ENCODE measurements at regions not wholly inside any gene's neighbourhood (a gene's known extent, or its start where the extent isn't known, plus 50 kb on each side); places are given as distances from the start of the nearest gene placed in this dataset.

DNA sequence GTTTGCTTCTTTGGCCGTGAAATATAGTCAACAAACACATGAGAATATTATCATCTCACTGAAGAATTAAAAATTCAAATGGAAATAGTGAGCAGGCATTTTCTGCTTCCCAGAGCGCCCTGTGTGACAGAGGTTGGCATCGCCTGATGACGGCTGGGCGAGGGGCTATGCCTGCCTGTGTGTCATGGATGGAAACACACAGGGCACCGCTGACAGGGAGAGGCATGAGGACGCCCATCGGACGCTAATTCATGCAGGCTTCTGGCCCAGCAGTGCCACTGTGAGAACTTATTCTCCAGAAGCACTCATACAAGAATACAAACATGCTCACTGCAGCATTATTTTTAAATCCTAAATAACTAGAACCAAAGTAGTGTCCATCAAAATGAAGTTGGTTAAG is 61.4 kb upstream of the OTOS start:
- H3K4me1 ChIP-seq = no peaks in the 10 kb centered on the region
- no peaks in the 10 kb centered on the region for H3K27me3 ChIP-seq (ENCODE audit: control insufficient read depth, insufficient read depth, low read length)
- H3K9me3 ChIP-seq (ENCODE audit: control insufficient read depth, low read length) = no peaks in the 10 kb centered on the region
- no peak overlapping the region for H3K9ac ChIP-seq
- H3K4me3 ChIP-seq (ENCODE audit: low read depth, low read length) = no peak overlapping the region
- H3K27ac ChIP-seq = no peak overlapping the region
- H3K79me2 ChIP-seq = no peaks in the 10 kb centered on the region
- TF ChIP-seq, protein P1, sequence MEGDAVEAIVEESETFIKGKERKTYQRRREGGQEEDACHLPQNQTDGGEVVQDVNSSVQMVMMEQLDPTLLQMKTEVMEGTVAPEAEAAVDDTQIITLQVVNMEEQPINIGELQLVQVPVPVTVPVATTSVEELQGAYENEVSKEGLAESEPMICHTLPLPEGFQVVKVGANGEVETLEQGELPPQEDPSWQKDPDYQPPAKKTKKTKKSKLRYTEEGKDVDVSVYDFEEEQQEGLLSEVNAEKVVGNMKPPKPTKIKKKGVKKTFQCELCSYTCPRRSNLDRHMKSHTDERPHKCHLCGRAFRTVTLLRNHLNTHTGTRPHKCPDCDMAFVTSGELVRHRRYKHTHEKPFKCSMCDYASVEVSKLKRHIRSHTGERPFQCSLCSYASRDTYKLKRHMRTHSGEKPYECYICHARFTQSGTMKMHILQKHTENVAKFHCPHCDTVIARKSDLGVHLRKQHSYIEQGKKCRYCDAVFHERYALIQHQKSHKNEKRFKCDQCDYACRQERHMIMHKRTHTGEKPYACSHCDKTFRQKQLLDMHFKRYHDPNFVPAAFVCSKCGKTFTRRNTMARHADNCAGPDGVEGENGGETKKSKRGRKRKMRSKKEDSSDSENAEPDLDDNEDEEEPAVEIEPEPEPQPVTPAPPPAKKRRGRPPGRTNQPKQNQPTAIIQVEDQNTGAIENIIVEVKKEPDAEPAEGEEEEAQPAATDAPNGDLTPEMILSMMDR (IDR thresholded peaks at IDR 0.05) = no peak
- no peaks in the 10 kb centered on the region for H3K36me3 ChIP-seq (ENCODE audit: control insufficient read depth, insufficient read depth, low read length)
- H3K4me2 ChIP-seq (ENCODE audit: low read length) = no peak overlapping the region
- no peak overlapping the region for H2AFZ ChIP-seq

DNA sequence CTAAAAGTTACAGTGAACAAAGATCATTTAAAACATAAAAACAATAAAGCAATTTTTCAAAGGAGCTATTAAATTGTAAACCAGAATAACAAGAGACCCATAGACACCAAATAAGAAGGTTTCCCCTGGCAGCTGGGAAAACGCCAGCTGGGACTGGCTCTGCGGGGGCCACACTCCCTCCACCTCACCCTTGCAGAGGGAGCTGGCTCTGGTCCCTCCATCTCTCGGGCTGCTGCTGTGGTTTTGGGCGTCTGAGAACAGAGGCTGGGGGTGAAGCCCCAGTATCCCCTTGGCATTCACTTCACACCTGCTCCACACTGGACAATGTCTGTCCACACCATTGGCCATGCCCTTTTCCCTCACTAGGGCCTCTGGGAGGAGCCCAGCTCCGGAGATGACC is 62.1 kb upstream of the OTOS start:
- Histone ChIP-seq H3K9me3 (ENCODE audit: control insufficient read depth, low read length) (no peaks in the 10 kb centered on the region), H3K4me2 (ENCODE audit: low read length) (no peak overlapping the region), H3K4me3 (ENCODE audit: low read depth, low read length) (no peak overlapping the region), H3K79me2 (no peaks in the 10 kb centered on the region), H3K27ac (no peak overlapping the region), H3K9ac (no peak overlapping the region), H3K36me3 (ENCODE audit: control insufficient read depth, insufficient read depth, low read length) (no peaks in the 10 kb centered on the region), H3K27me3 (ENCODE audit: control insufficient read depth, insufficient read depth, low read length) (no peaks in the 10 kb centered on the region), H3K4me1 (no peaks in the 10 kb centered on the region), H2AFZ (no peak overlapping the region)
- TF ChIP-seq, protein P1 (IDR thresholded peaks at IDR 0.05) = no peak

DNA sequence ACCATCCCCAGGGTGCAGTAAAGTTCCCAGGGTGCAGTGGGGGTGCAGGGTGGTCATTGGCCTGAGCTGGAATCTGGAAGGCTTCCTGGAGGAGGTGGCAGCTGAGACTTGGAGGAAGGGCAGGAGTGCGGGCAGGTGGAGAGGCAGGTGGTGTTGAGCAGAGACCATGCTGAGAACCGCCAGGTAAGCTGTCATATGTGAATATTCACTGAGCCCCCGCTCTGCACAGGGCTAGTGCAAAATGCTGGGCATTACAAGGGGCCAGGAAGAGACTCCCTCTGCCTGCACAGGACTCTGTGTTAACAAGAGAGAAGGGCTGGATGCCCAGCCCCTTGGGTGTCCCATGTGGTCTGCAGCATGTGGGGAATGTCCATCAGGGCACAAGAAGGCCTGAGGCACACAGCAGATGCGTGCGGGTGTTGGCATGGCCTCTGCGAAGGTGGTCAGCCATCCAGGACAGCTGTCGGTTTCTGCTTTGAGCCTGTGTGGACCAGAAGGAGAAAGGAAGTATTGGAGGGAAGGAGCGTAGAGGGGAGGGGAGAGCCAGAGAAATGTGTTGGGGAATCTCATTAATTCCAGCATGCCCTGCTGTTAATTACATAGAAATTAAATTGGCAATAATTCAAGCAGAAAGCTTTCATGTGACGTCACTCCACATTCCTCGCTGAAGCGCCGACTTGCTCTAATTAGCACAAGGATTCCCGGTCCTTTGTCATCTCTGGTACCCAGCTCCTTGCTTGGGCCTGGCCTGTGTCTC is 62.8 kb upstream of the OTOS start:
- H3K4me3 ChIP-seq (ENCODE audit: low read depth, low read length) = no peak overlapping the region
- no peaks in the 10 kb centered on the region for H3K27me3 ChIP-seq (ENCODE audit: control insufficient read depth, insufficient read depth, low read length)
- H3K27ac ChIP-seq = no peak overlapping the region
- H2AFZ ChIP-seq = no peak overlapping the region
- H3K36me3 ChIP-seq (ENCODE audit: control insufficient read depth, insufficient read depth, low read length) = no peaks in the 10 kb centered on the region
- H3K79me2 ChIP-seq = no peaks in the 10 kb centered on the region
- no peak overlapping the region for H3K9ac ChIP-seq
- H3K4me2 ChIP-seq (ENCODE audit: low read length) = no peak overlapping the region
- no peaks in the 10 kb centered on the region for H3K4me1 ChIP-seq
- no peaks in the 10 kb centered on the region for H3K9me3 ChIP-seq (ENCODE audit: control insufficient read depth, low read length)
- TF ChIP-seq, protein P1 (IDR thresholded peaks at IDR 0.05) = no peak

DNA sequence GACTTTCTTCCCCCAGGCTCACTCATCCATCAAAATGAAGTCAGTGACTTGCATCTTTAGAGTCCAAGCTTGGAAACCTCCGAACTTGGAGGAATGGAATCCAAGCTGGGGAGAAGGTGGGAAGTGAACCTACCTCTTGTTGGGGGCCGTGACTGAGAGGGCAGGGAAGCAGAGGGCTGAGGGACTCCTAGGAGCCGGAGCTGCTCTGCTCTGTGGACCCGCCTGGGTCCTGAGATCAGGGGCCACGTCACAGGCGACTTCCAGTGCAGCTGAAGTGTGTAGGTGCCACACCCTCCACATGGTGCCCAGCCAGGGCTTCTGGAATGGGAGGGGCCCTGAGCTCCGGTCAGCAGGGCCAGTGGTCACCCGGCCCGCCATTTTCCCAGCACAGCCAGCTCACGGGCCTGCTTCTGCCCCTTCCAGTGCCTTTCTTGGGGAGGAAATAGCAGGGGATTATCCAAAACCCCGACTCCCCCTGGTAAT is 63.4 kb upstream of the OTOS start:
- no peaks in the 10 kb centered on the region for H3K9me3 ChIP-seq (ENCODE audit: control insufficient read depth, low read length)
- no peak overlapping the region for H3K4me3 ChIP-seq (ENCODE audit: low read depth, low read length)
- no peak overlapping the region for H3K4me2 ChIP-seq (ENCODE audit: low read length)
- H2AFZ ChIP-seq = no peak overlapping the region
- H3K4me1 ChIP-seq = no peaks in the 10 kb centered on the region
- TF ChIP-seq, protein P1 (IDR thresholded peaks at IDR 0.05) = no peak
- no peaks in the 10 kb centered on the region for H3K36me3 ChIP-seq (ENCODE audit: control insufficient read depth, insufficient read depth, low read length)
- H3K27me3 ChIP-seq (ENCODE audit: control insufficient read depth, insufficient read depth, low read length) = no peaks in the 10 kb centered on the region
- no peak overlapping the region for H3K9ac ChIP-seq
- no peaks in the 10 kb centered on the region for H3K79me2 ChIP-seq
- H3K27ac ChIP-seq = no peak overlapping the region
